ENCODE measurements at regions not wholly inside any gene's neighbourhood (a gene's known extent, or its start where the extent isn't known, plus 50 kb on each side); places are given as distances from the start of the nearest gene placed in this dataset.

GRCh38 chr15:96747291-96747690 is 416.8 kb downstream of the NR2F2 start:
- Mint-ChIP-seq H3K4me3 (no peak overlapping the region), H3K4me1 (no peaks in the 10 kb centered on the region), H3K9me3 (no peaks in the 10 kb centered on the region), H3K27me3 (ENCODE audit: low read depth) (no peaks in the 10 kb centered on the region), H3K27ac (no peak overlapping the region), H3K36me3 (no peaks in the 10 kb centered on the region)
- no peak for DNase-seq (ENCODE audit: low spot score)
- CTCF ChIA-PET, result no interaction called here
- no peak for ATAC-seq
- TF ChIP-seq MXD4 (CRISPR knock-in tag; IDR thresholded peaks at IDR 0.05; ENCODE audit: borderline replicate concordance) (no peak), PRRX2 (CRISPR knock-in tag; IDR thresholded peaks at IDR 0.05) (no peak), ZNF219 (CRISPR knock-in tag; IDR thresholded peaks at IDR 0.05; ENCODE audit: borderline replicate concordance) (no peak), ATF1 (CRISPR knock-in tag; IDR thresholded peaks at IDR 0.05) (no peak), NR1H2 (CRISPR knock-in tag; IDR thresholded peaks at IDR 0.05) (no peak), ZNF317 (CRISPR knock-in tag; IDR thresholded peaks at IDR 0.05; ENCODE audit: borderline replicate concordance, low read depth) (no peak)
- POLR2A ChIA-PET, result no interaction called here

GRCh38 chr15:96750361-96750760 is 419.9 kb downstream of the NR2F2 start:
- Mint-ChIP-seq H3K4me1 (no peaks in the 10 kb centered on the region), H3K27me3 (ENCODE audit: low read depth) (no peaks in the 10 kb centered on the region), H3K4me3 (no peak overlapping the region), H3K36me3 (no peaks in the 10 kb centered on the region), H3K27ac (no peak overlapping the region), H3K9me3 (peaks cover 4% of the 10 kb centered on the region)
- DNase-seq (ENCODE audit: low spot score) (no peak), ATAC-seq (peak; percentile 74)
- ChIA-PET CTCF (no interaction called here), POLR2A (interaction anchor here (0.7 kb wide), 2 partner anchors 16 to 321 kb away, joined by 6 to 7 read pairs; no protein-coding TSS in a partner anchor)
- TF ChIP-seq ZNF425 (CRISPR knock-in tag; conservative IDR thresholded peaks at IDR 0.05) (no peak), CREB1 (CRISPR knock-in tag; IDR thresholded peaks at IDR 0.05) (no peak)

- ATAC-seq (no peak), DNase-seq (ENCODE audit: low spot score) (no peak)
- peaks cover 3% of the 10 kb centered on the region; the same call in 1 of the 2 replicates for H3K36me3 Mint-ChIP-seq
- no peak for TF ChIP-seq NR2C2 (CRISPR knock-in tag; IDR thresholded peaks at IDR 0.05)
- TF ChIP-seq TP53 (CRISPR knock-in tag; IDR thresholded peaks at IDR 0.05), result no peak
- no peak for TF ChIP-seq USF2 (CRISPR knock-in tag; IDR thresholded peaks at IDR 0.05)
- TF ChIP-seq TEAD1 (CRISPR knock-in tag; IDR thresholded peaks at IDR 0.05), result no peak
- TF ChIP-seq ZNF532 (CRISPR knock-in tag; IDR thresholded peaks at IDR 0.05; ENCODE audit: borderline replicate concordance), result no peak
- TF ChIP-seq IRF2 (CRISPR knock-in tag; IDR thresholded peaks at IDR 0.05; ENCODE audit: borderline replicate concordance, low read depth), result no peak
- TF ChIP-seq TEAD4 (CRISPR knock-in tag; IDR thresholded peaks at IDR 0.05), result no peak
- no peak overlapping the region for H3K4me3 Mint-ChIP-seq
- no peaks in the 10 kb centered on the region for H3K27me3 Mint-ChIP-seq (ENCODE audit: low read depth)
- peaks cover 29% of the 10 kb centered on the region for H3K9me3 Mint-ChIP-seq
- POLR2A ChIA-PET, result no interaction called here
- CTCF ChIA-PET, result no interaction called here
- no peaks in the 10 kb centered on the region for H3K4me1 Mint-ChIP-seq
- no peak overlapping the region for H3K27ac Mint-ChIP-seq
Measured at GRCh38 chr15:96756146-96756545, 425.6 kb downstream of the NR2F2 start.

All from WTC11 (cell line).